Esophagus muscularis mucosa (tissue), 4 donors: ENCODE measurements at regions not wholly inside any gene's neighbourhood (a gene's known extent, or its start where the extent isn't known, plus 50 kb on each side); places are given as distances from the start of the nearest gene placed in this dataset.

Experiments used
- DNase-seq: peaks from one replicate; pipeline ENCODE4 v3.0.0-alpha.2; 2017; ENCODE audit errors: extremely low spot score
- H3K27ac ChIP-seq, 4 donors: fragments of 200-600 bp; sonication (generic); replicated peaks in 1 of 4; 1 replicate in 3 of 4; 2 replicates in 1 of 4; pipeline ENCODE4 v1.5.1; 2016 to 2019; ENCODE audit warnings: mild to moderate bottlenecking in 1 of 4
- H3K27me3 ChIP-seq, 4 donors: fragments of 200-600 bp; sonication (generic); one replicate each; pipeline versions ENCODE4 v1.5.1 to v1.6.0; 2016 to 2019
- H3K36me3 ChIP-seq, 4 donors: fragments of 200-600 bp; sonication (generic); one replicate each; pipeline ENCODE4 v1.5.1; 2016 to 2019
- H3K4me1 ChIP-seq, 4 donors: fragments of 200-600 bp; sonication (generic); one replicate each; pipeline ENCODE4 v1.5.1; 2016 to 2019
- H3K4me3 ChIP-seq, 4 donors: fragments of 200-600 bp; sonication (generic); 1 replicate in 2 of 4; 2 replicates in 2 of 4; pipeline ENCODE4 v1.5.1; 2016 to 2019; ENCODE audit warnings: mild to moderate bottlenecking in 4 of 4, moderate library complexity in 1 of 4
- H3K9me3 ChIP-seq, 4 donors: fragments of 200-600 bp; sonication (generic); 1 replicate in 3 of 4; 2 replicates in 1 of 4; pipeline ENCODE4 v1.5.1; 2016 to 2019
- CTCF ChIP-seq, 3 experiments: fragments of 200-600 bp in 2 of 3; fragments of 450-650 bp in 1 of 3; sonication (generic) in 2 of 3; IDR thresholded peaks; one replicate each; pipeline ENCODE4 v1.5.1; 2017 to 2019; ENCODE audit warnings: antibody characterized with exemption in 3 of 3, mild to moderate bottlenecking in 2 of 3, moderate library complexity in 1 of 3
- EP300 ChIP-seq: sonication (generic); formaldehyde crosslinking; IDR thresholded peaks from one replicate; pipeline ENCODE4 v1.6.1; 2017; ENCODE audit warnings: antibody characterized with exemption
- POLR2A ChIP-seq: fragments of 450-650 bp; IDR thresholded peaks from one replicate; pipeline ENCODE4 v1.6.1; 2017; ENCODE audit warnings: antibody characterized with exemption, moderate library complexity, mild to moderate bottlenecking, low read depth
- POLR2AphosphoS5 ChIP-seq, 2 donors: sonication (generic); formaldehyde crosslinking; IDR thresholded peaks; one replicate each; pipeline ENCODE4 v1.6.1; 2017; ENCODE audit warnings: antibody characterized with exemption in 2 of 2
- WGBS: methylation state at CpG from one replicate; pipeline ENCODE4 v1.1.5; 2018; 5-methylcytosine and 5-hydroxymethylcytosine counted together
- intact Hi-C: fragments of 100-400 bp; cut with DNase I; formaldehyde crosslinking; loops from one replicate; pipeline ENCODE4 v1.15.1; 2023

GRCh38 chr5:102651466-102651865 lies 103.6 kb upstream of the PAM start:
- no peaks in the 10 kb centered on the region for H3K27me3 ChIP-seq
- no peaks in the 10 kb centered on the region for H3K36me3 ChIP-seq
- H3K27ac ChIP-seq, result no peak overlapping the region
- H3K9me3 ChIP-seq, result peaks cover 0 to 4% (median 0%) of the 10 kb centered on the region in 4 donors
- H3K4me3 ChIP-seq, result no peak overlapping the region
- intact Hi-C loops, result no loop called here
- TF ChIP-seq POLR2A (no peak), POLR2AphosphoS5 (IDR thresholded peaks at IDR 0.05) (no peak), CTCF (IDR thresholded peaks at IDR 0.05) (no peak), EP300 (no peak)
- 92% methylated on average over 3 of the region's 3 CpGs for WGBS
- H3K4me1 ChIP-seq, result no peaks in the 10 kb centered on the region
- no peak for DNase-seq

GRCh38 chr5:102654559-102655349 lies 100.4 kb upstream of the PAM start:
- no peaks in the 10 kb centered on the region for H3K4me1 ChIP-seq
- WGBS, result 92% methylated on average over 1 of the region's 1 CpG
- TF ChIP-seq POLR2A (no peak), EP300 (no peak), POLR2AphosphoS5 (IDR thresholded peaks at IDR 0.05) (no peak), CTCF (IDR thresholded peaks at IDR 0.05) (no peak)
- no peaks in the 10 kb centered on the region for H3K36me3 ChIP-seq
- intact Hi-C loops, result no loop called here
- no peaks in the 10 kb centered on the region for H3K9me3 ChIP-seq
- no peak overlapping the region for H3K27ac ChIP-seq
- H3K4me3 ChIP-seq, result no peak overlapping the region
- no peak for DNase-seq
- no peaks in the 10 kb centered on the region for H3K27me3 ChIP-seq

GRCh38 chr5:102659151-102659550 lies 96.0 kb upstream of the PAM start:
- intact Hi-C loops, result no loop called here
- peaks cover 0 to under 1% (median 0%) of the 10 kb centered on the region in 4 donors for H3K4me1 ChIP-seq
- H3K27ac ChIP-seq, result no peak overlapping the region
- no peak for TF ChIP-seq POLR2AphosphoS5 (IDR thresholded peaks at IDR 0.05)
- H3K4me3 ChIP-seq, result no peak overlapping the region
- no peaks in the 10 kb centered on the region for H3K36me3 ChIP-seq
- WGBS, result 85% methylated on average over 2 of the region's 2 CpGs
- no peaks in the 10 kb centered on the region for H3K9me3 ChIP-seq
- no peaks in the 10 kb centered on the region for H3K27me3 ChIP-seq
- no peak for DNase-seq

- H3K4me1 ChIP-seq, result peaks cover 0 to 10% (median 0%) of the 10 kb centered on the region in 4 donors
- H3K27me3 ChIP-seq, result no peaks in the 10 kb centered on the region
- H3K4me3 ChIP-seq, result no peak overlapping the region
- H3K9me3 ChIP-seq, result no peaks in the 10 kb centered on the region
- no peaks in the 10 kb centered on the region for H3K36me3 ChIP-seq
- 97% methylated on average over 2 of the region's 2 CpGs for WGBS
- H3K27ac ChIP-seq, result no peak overlapping the region
- no peak for DNase-seq
- no peak for TF ChIP-seq POLR2AphosphoS5 (IDR thresholded peaks at IDR 0.05)
- no peak for TF ChIP-seq CTCF (IDR thresholded peaks at IDR 0.05)
- no peak for TF ChIP-seq POLR2A
- TF ChIP-seq EP300, result no peak
- intact Hi-C loops, result no loop called here
Measured at GRCh38 chr5:102660111-102660510, 95.0 kb upstream of the PAM start.

DNA sequence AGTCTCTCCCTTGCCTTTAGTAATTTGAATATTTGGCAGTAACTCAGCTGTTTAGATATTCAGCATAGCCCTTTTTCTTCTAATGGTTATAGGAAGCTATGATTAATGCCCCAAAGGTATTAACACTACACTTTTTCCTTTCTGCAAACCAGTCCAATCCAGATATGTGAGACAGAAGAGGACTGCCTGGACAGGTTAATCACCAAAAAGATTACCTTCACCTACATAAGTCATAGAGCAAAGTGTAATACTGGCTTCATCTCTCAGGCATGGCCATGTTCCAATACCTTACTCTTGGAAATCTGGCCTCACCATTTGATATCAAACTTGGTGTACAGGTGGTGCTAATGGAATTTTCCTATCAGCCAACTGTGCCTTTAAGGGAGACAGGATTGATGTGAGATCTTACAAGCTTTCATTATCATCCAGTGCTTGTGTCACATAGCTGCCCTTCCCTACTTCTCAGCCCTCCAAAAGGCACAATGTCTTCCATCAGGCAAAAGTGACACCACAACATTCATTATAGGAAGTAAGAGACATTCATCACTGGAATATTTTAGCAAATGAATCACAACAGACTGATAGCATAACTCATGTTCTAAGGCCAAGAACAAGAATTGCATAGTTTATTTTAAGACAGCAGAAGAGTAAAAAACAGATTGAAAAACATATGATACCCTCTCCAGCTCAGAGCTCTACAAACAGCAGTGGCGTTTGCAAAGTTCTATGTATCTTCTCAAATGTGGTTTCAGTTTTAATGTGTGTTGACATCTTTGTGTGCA lies 91.2 kb upstream of the PAM start:
- Histone ChIP-seq H3K27ac (no peak overlapping the region), H3K9me3 (no peaks in the 10 kb centered on the region), H3K36me3 (no peaks in the 10 kb centered on the region), H3K27me3 (no peaks in the 10 kb centered on the region), H3K4me3 (no peak overlapping the region), H3K4me1 (peaks cover 0 to 11% (median 0%) of the 10 kb centered on the region in 4 donors)
- TF ChIP-seq EP300, result no peak
- no peak for TF ChIP-seq POLR2A
- no peak for TF ChIP-seq CTCF (IDR thresholded peaks at IDR 0.05)
- no peak for TF ChIP-seq POLR2AphosphoS5 (IDR thresholded peaks at IDR 0.05)
- DNase-seq, result no peak
- intact Hi-C loops, result no loop called here
- WGBS, result 29% methylated on average over 1 of the region's 1 CpG
